GM19372 (cell line): ENCODE measurements at regions not wholly inside any gene's neighbourhood (a gene's known extent, or its start where the extent isn't known, plus 50 kb on each side); places are given as distances from the start of the nearest gene placed in this dataset.
A peak's percentile ranks its signal among the peaks of the same experiment; 100 is the strongest.
"Not testable (repeated sequence)": the region's sequence is repeated elsewhere in the genome, so short reads cannot be mapped to it uniquely, and the experiment has no call there.

Experiments used
- ATAC-seq: cut with Tn5 transposase; IDR thresholded peaks from one replicate; pipeline ENCODE4 v1.9.1; 2021; ENCODE audit warnings: mild to moderate bottlenecking, low read depth, moderate library complexity; ENCODE audit not compliant: unreplicated experiment

- peak; percentile 68 for ATAC-seq
These were observed 157.2 kb upstream of the ZNF337 start for GRCh38 chr20:25853718-25854388.

- not testable (repeated sequence) for ATAC-seq
These were observed 156.5 kb upstream of the ZNF337 start for GRCh38 chr20:25852968-25853717.

GRCh38 chr20:25850133-25850532 lies 153.5 kb upstream of the ZNF337 start:
- ATAC-seq: not testable (repeated sequence)

- no peak for ATAC-seq
These were observed 151.6 kb upstream of the ZNF337 start for GRCh38 chr20:25848222-25848621.

GRCh38 chr20:25844640-25845039 lies 148.0 kb upstream of the ZNF337 start:
- not testable (repeated sequence) for ATAC-seq

GRCh38 chr20:25813511-25813910 lies 116.9 kb upstream of the ZNF337 start:
- not testable (repeated sequence) for ATAC-seq

GRCh38 chr20:25798174-25798993 lies 101.7 kb upstream of the ZNF337 start:
- ATAC-seq: not testable (repeated sequence)

- not testable (repeated sequence) for ATAC-seq
These were observed 100.4 kb upstream of the ZNF337 start for GRCh38 chr20:25797062-25797461.

- ATAC-seq: not testable (repeated sequence)
These were observed 80.6 kb upstream of the ZNF337 start for GRCh38 chr20:25777241-25777640.

GRCh38 chr20:25774711-25775110 lies 78.1 kb upstream of the ZNF337 start:
- ATAC-seq: not testable (repeated sequence)

- ATAC-seq: not testable (repeated sequence)
These were observed 77.5 kb upstream of the ZNF337 start for GRCh38 chr20:25774203-25774602.

GRCh38 chr20:25772437-25772836 lies 75.8 kb upstream of the ZNF337 start:
- not testable (repeated sequence) for ATAC-seq

GRCh38 chr20:25771818-25772217 lies 75.2 kb upstream of the ZNF337 start:
- ATAC-seq: not testable (repeated sequence)

GRCh38 chr20:25761596-25761995 lies 64.9 kb upstream of the ZNF337 start:
- ATAC-seq: no peak

- not testable (repeated sequence) for ATAC-seq
These were observed 64.4 kb upstream of the ZNF337 start for GRCh38 chr20:25761046-25761445.

GRCh38 chr20:25750765-25751696 lies 54.4 kb upstream of the ZNF337 start:
- peak; percentile 86 for ATAC-seq

GRCh38 chr20:25750220-25750764 lies 53.6 kb upstream of the ZNF337 start:
- no peak for ATAC-seq

GRCh38 chr20:25749649-25750048 lies 53.0 kb upstream of the ZNF337 start:
- no peak for ATAC-seq
